WERI-Rb-1 (cell line): ENCODE measurements at regions not wholly inside any gene's neighbourhood (a gene's known extent, or its start where the extent isn't known, plus 50 kb on each side); places are given as distances from the start of the nearest gene placed in this dataset.

Experiments
- DNase-seq: peaks from one replicate; pipeline ENCODE4 v3.0.0-alpha.2; 2020
- H3K27ac ChIP-seq: fragments of 250-450 bp; sonication (Bioruptor Pico); 2 replicates; pipeline ENCODE4 v1.5.1; 2020; ENCODE audit warnings: mild to moderate bottlenecking, moderate library complexity
- H3K27me3 ChIP-seq: fragments of 250-450 bp; sonication (Bioruptor Pico); 2 replicates; pipeline ENCODE4 v1.5.1; 2021; ENCODE audit warnings: mild to moderate bottlenecking, low read depth, moderate library complexity; ENCODE audit not compliant: insufficient read depth, severe bottlenecking
- H3K36me3 ChIP-seq: fragments of 250-450 bp; sonication (Bioruptor Pico); 2 replicates; pipeline ENCODE4 v1.5.1; 2020; ENCODE audit warnings: mild to moderate bottlenecking, moderate library complexity
- H3K4me3 ChIP-seq: 2 replicates; pipeline ENCODE4 v1.5.1; 2011; ENCODE audit warnings: low read depth, mild to moderate bottlenecking, control low read depth, low read length
- H3K9me3 ChIP-seq: fragments of 250-450 bp; sonication (Bioruptor Pico); 2 replicates; pipeline ENCODE4 v1.5.1; 2021; ENCODE audit warnings: mild to moderate bottlenecking, moderate library complexity; ENCODE audit not compliant: severe bottlenecking
- CTCF ChIP-seq: IDR thresholded peaks from 2 replicates; pipeline ENCODE4 v1.5.1; 2011; ENCODE audit warnings: low read depth, mild to moderate bottlenecking, control low read depth, inconsistent platforms, low read length

- H3K4me3 ChIP-seq: no peak overlapping the region
- peaks cover 53% of the 10 kb centered on the region for H3K27me3 ChIP-seq
- DNase-seq: no peak
- H3K36me3 ChIP-seq: no peaks in the 10 kb centered on the region
- no peak for TF ChIP-seq CTCF
- H3K9me3 ChIP-seq: no peaks in the 10 kb centered on the region
- no peak overlapping the region for H3K27ac ChIP-seq
These were observed 404.1 kb upstream of the ST6GAL2 start for GRCh38 chr2:107290041-107290440.

GRCh38 chr2:107303964-107304363 lies 418.0 kb upstream of the ST6GAL2 start:
- H3K4me3 ChIP-seq: no peak overlapping the region
- TF ChIP-seq CTCF: no peak
- no peaks in the 10 kb centered on the region for H3K9me3 ChIP-seq
- H3K36me3 ChIP-seq: no peaks in the 10 kb centered on the region
- no peak overlapping the region for H3K27ac ChIP-seq
- H3K27me3 ChIP-seq: peaks cover 37% of the 10 kb centered on the region
- DNase-seq: no peak

- H3K36me3 ChIP-seq: no peaks in the 10 kb centered on the region
- H3K4me3 ChIP-seq: no peak overlapping the region
- H3K27ac ChIP-seq: no peak overlapping the region
- TF ChIP-seq CTCF: no peak
- DNase-seq: no peak
- no peaks in the 10 kb centered on the region for H3K9me3 ChIP-seq
- peaks cover 46% of the 10 kb centered on the region for H3K27me3 ChIP-seq
These were observed 420.0 kb upstream of the ST6GAL2 start for GRCh38 chr2:107305966-107306365.

- peaks cover 46% of the 10 kb centered on the region for H3K27me3 ChIP-seq
- H3K9me3 ChIP-seq: no peaks in the 10 kb centered on the region
- no peaks in the 10 kb centered on the region for H3K36me3 ChIP-seq
- no peak for DNase-seq
- no peak overlapping the region for H3K27ac ChIP-seq
- TF ChIP-seq CTCF: no peak
- no peak overlapping the region for H3K4me3 ChIP-seq
These were observed 420.9 kb upstream of the ST6GAL2 start for GRCh38 chr2:107306881-107307280.

GRCh38 chr2:107308835-107309234 lies 422.9 kb upstream of the ST6GAL2 start:
- no peak for TF ChIP-seq CTCF
- Histone ChIP-seq H3K9me3 (no peaks in the 10 kb centered on the region), H3K27me3 (peaks cover 42% of the 10 kb centered on the region), H3K36me3 (no peaks in the 10 kb centered on the region), H3K4me3 (no peak overlapping the region), H3K27ac (no peak overlapping the region)
- no peak for DNase-seq

GRCh38 chr2:107312240-107312639 lies 426.3 kb upstream of the ST6GAL2 start:
- no peaks in the 10 kb centered on the region for H3K36me3 ChIP-seq
- H3K4me3 ChIP-seq: no peak overlapping the region
- no peak overlapping the region for H3K27ac ChIP-seq
- no peaks in the 10 kb centered on the region for H3K9me3 ChIP-seq
- peaks cover 28% of the 10 kb centered on the region for H3K27me3 ChIP-seq
- no peak for DNase-seq
- TF ChIP-seq CTCF: no peak
